CD14-positive monocyte (primary cell): ENCODE measurements at regions not wholly inside any gene's neighbourhood (a gene's known extent, or its start where the extent isn't known, plus 50 kb on each side); places are given as distances from the start of the nearest gene placed in this dataset.

Source experiments
- DNase-seq, 3 donors: peaks; one replicate each; pipeline ENCODE4 v3.0.0-alpha.2; 2011 to 2022
- H2AFZ ChIP-seq: 2 replicates; pipeline ENCODE4 v1.6.0; 2012; ENCODE audit warnings: mild to moderate bottlenecking, low read depth, low read length, inconsistent platforms; ENCODE audit not compliant: insufficient read depth, poor library complexity, severe bottlenecking
- H3K27ac ChIP-seq, 2 donors: 1 replicate in 1 of 2; 2 replicates in 1 of 2; pipeline ENCODE4 v1.5.1; 2012 to 2013; ENCODE audit warnings: low read length in 2 of 2, control low read depth in 1 of 2, inconsistent platforms in 1 of 2, low read depth in 1 of 2, mild to moderate bottlenecking in 1 of 2
- H3K27me3 ChIP-seq, 2 donors: one replicate each; pipeline versions ENCODE4 v1.6.0 to v1.6.1; 2011 to 2013; ENCODE audit warnings: low read length in 2 of 2; ENCODE audit not compliant: control insufficient read depth in 2 of 2, insufficient read depth in 2 of 2
- H3K36me3 ChIP-seq, 2 donors: replicated peaks in 1 of 2; 1 replicate in 1 of 2; 2 replicates in 1 of 2; pipeline versions ENCODE4 v1.5.1 to v1.6.1; 2012 to 2013; ENCODE audit warnings: low read length in 2 of 2, control low read depth in 1 of 2, inconsistent platforms in 1 of 2, mild to moderate bottlenecking in 1 of 2; ENCODE audit not compliant: insufficient read depth in 2 of 2, control insufficient read depth in 1 of 2
- H3K4me1 ChIP-seq, 2 donors: 1 replicate in 1 of 2; 2 replicates in 1 of 2; pipeline versions ENCODE4 v1.5.1 to v1.6.1; 2012 to 2013; ENCODE audit warnings: low read length in 2 of 2, control low read depth in 1 of 2, inconsistent platforms in 1 of 2, mild to moderate bottlenecking in 1 of 2, moderate library complexity in 1 of 2; ENCODE audit not compliant: insufficient read depth in 2 of 2, control insufficient read depth in 1 of 2
- H3K4me2 ChIP-seq: replicated peaks from 2 replicates; pipeline ENCODE3; 2012; ENCODE audit warnings: low read length, moderate library complexity, mild to moderate bottlenecking; ENCODE audit not compliant: poor library complexity, severe bottlenecking; ENCODE audit errors: extremely low read depth
- H3K4me3 ChIP-seq, 3 experiments: fragments of 200-600 bp in 1 of 3; sonication (generic) in 1 of 3; replicated peaks in 1 of 3; 1 replicate in 2 of 3; 2 replicates in 1 of 3; pipeline ENCODE4 v1.5.1; 2011 to 2013; ENCODE audit warnings: low read length in 3 of 3, mild to moderate bottlenecking in 3 of 3, control low read depth in 2 of 3, low read depth in 2 of 3, inconsistent platforms in 1 of 3, moderate library complexity in 1 of 3
- H3K79me2 ChIP-seq: 2 replicates; pipeline ENCODE4 v1.6.0; 2012; ENCODE audit warnings: mild to moderate bottlenecking, control low read depth, inconsistent platforms, low read length, moderate library complexity; ENCODE audit not compliant: insufficient read depth
- H3K9ac ChIP-seq: 2 replicates; pipeline ENCODE4 v1.6.0; 2017; ENCODE audit warnings: low read length, mild to moderate bottlenecking; ENCODE audit not compliant: insufficient read depth, poor library complexity, severe bottlenecking
- H3K9me3 ChIP-seq, 2 donors: replicated peaks in 1 of 2; 1 replicate in 1 of 2; 2 replicates in 1 of 2; pipeline versions ENCODE4 v1.5.1 to v1.6.1; 2012 to 2013; ENCODE audit warnings: low read length in 2 of 2, control low read depth in 1 of 2; ENCODE audit not compliant: control insufficient read depth in 1 of 2, insufficient read depth in 1 of 2
- H4K20me1 ChIP-seq: 2 replicates; pipeline ENCODE4 v1.6.0; 2012; ENCODE audit warnings: mild to moderate bottlenecking, low read length, control low read depth, moderate library complexity; ENCODE audit not compliant: insufficient read depth
- H3K27ac Mint-ChIP-seq, 7 donors: one replicate each; pipeline ENCODE4 v1.8.0; 2020; ENCODE audit warnings: mild to moderate bottlenecking in 7 of 7, mixed read lengths in 7 of 7, moderate library complexity in 6 of 7, inconsistent platforms in 2 of 7
- H3K27me3 Mint-ChIP-seq, 3 donors: one replicate each; pipeline ENCODE4 v1.8.0; 2021 to 2022; ENCODE audit warnings: low read depth in 3 of 3, mild to moderate bottlenecking in 3 of 3, mixed read lengths in 3 of 3, moderate library complexity in 3 of 3, inconsistent platforms in 1 of 3
- H3K36me3 Mint-ChIP-seq, 2 donors: one replicate each; pipeline ENCODE4 v1.8.0; 2020; ENCODE audit warnings: mixed read lengths in 2 of 2, inconsistent platforms in 1 of 2, mild to moderate bottlenecking in 1 of 2
- H3K4me1 Mint-ChIP-seq: one replicate; pipeline ENCODE4 v1.8.0; 2020; ENCODE audit warnings: mild to moderate bottlenecking, mixed read lengths
- H3K4me3 Mint-ChIP-seq, 2 donors: one replicate each; pipeline ENCODE4 v1.8.0; 2020; ENCODE audit warnings: mild to moderate bottlenecking in 2 of 2, mixed read lengths in 2 of 2, moderate library complexity in 1 of 2
- H3K9me3 Mint-ChIP-seq, 7 donors: one replicate each; pipeline ENCODE4 v1.8.0; 2020 to 2022; ENCODE audit warnings: mixed read lengths in 7 of 7, mild to moderate bottlenecking in 6 of 7, moderate library complexity in 6 of 7, inconsistent platforms in 2 of 7
- WGBS: methylation state at CpG from one replicate; pipeline ENCODE4 v1.1.5; 2013; ENCODE audit warnings: missing lambda C conversion rate; ENCODE audit not compliant: insufficient coverage; 5-methylcytosine and 5-hydroxymethylcytosine counted together
- intact Hi-C, 2 donors: fragments of 100-400 bp; cut with micrococcal nuclease; formaldehyde crosslinking; loops; one replicate each; pipeline versions ENCODE4 v1.15.0 to v1.15.1; 2023
- TF ChIP-seq, protein P1 (sequence below): fragments of 200-600 bp; IDR thresholded peaks from one replicate; pipeline ENCODE4 v1.8.0; 2022; ENCODE audit warnings: antibody characterized with exemption, mild to moderate bottlenecking

DNA sequence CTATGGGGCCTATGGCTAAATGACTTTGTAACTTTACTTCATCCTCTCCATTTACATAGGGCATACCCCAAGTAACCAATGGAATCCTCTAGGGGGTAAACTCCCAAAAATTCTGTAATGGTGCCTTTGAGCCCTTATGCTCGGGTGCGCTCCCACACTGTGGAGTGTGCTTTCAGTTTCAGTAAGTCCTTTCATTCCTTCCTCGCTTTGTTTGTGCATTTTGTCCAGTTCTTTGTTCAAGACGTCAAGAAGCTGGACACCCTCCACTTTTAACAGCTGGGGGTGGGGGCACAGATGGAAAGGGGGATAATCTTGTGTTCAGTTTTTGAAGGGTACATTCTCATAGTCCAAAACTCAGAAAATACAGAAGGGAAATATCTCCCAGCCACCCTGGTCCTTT, 84.4 kb upstream of the C2CD4B start:
- Histone ChIP-seq H3K4me2 (no peak overlapping the region), H3K9ac (no peak overlapping the region), H3K27ac (no peak overlapping the region), H2AFZ (no peak overlapping the region), H3K79me2 (no peaks in the 10 kb centered on the region), H3K9me3 (no peaks in the 10 kb centered on the region), H3K36me3 (no peaks in the 10 kb centered on the region), H4K20me1 (no peaks in the 10 kb centered on the region), H3K4me1 (no peaks in the 10 kb centered on the region), H3K27me3 (no peaks in the 10 kb centered on the region), H3K4me3 (no peak overlapping the region)
- Mint-ChIP-seq H3K9me3 (peaks cover 0 to 3% (median 1%) of the 10 kb centered on the region in 7 donors), H3K27ac (no peak overlapping the region), H3K27me3 (peaks cover 0 to 6% (median 5%) of the 10 kb centered on the region in 3 donors), H3K4me3 (no peak overlapping the region), H3K4me1 (no peaks in the 10 kb centered on the region), H3K36me3 (no peaks in the 10 kb centered on the region)
- TF ChIP-seq, protein P1, sequence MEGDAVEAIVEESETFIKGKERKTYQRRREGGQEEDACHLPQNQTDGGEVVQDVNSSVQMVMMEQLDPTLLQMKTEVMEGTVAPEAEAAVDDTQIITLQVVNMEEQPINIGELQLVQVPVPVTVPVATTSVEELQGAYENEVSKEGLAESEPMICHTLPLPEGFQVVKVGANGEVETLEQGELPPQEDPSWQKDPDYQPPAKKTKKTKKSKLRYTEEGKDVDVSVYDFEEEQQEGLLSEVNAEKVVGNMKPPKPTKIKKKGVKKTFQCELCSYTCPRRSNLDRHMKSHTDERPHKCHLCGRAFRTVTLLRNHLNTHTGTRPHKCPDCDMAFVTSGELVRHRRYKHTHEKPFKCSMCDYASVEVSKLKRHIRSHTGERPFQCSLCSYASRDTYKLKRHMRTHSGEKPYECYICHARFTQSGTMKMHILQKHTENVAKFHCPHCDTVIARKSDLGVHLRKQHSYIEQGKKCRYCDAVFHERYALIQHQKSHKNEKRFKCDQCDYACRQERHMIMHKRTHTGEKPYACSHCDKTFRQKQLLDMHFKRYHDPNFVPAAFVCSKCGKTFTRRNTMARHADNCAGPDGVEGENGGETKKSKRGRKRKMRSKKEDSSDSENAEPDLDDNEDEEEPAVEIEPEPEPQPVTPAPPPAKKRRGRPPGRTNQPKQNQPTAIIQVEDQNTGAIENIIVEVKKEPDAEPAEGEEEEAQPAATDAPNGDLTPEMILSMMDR: no peak
- intact Hi-C loops: no loop called here
- no peak for DNase-seq
- 80% methylated on average over 1 of the region's 4 CpGs for WGBS

DNA sequence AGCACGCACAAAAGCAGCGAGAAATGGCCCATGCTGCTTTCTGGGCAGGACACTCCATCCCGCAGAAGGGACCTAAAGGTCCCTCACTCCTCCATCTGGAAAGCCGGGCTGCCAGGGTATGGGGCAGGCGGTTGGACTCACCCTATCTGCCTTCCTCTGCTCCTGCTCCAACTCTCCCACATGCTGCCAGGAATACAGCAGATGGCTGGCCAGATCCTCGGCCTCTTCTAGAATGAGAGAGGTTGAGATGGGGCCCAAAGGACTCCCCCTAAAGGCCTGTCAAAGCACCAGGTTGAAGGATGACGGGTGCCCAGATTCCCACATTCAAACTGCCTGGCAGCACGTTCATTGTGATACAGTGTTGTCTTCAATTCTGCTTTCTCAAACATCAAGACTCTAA, 85.1 kb upstream of the C2CD4B start:
- Histone ChIP-seq H3K27me3 (no peaks in the 10 kb centered on the region), H3K4me3 (no peak overlapping the region), H2AFZ (no peak overlapping the region), H3K27ac (no peak overlapping the region), H3K9me3 (no peaks in the 10 kb centered on the region), H3K4me2 (no peak overlapping the region), H3K79me2 (no peaks in the 10 kb centered on the region), H3K36me3 (no peaks in the 10 kb centered on the region), H4K20me1 (no peaks in the 10 kb centered on the region), H3K9ac (no peak overlapping the region), H3K4me1 (no peaks in the 10 kb centered on the region)
- TF ChIP-seq, protein P1: no peak
- intact Hi-C loops: no loop called here
- no peaks in the 10 kb centered on the region for H3K4me1 Mint-ChIP-seq
- no peaks in the 10 kb centered on the region for H3K36me3 Mint-ChIP-seq
- no peak overlapping the region for H3K4me3 Mint-ChIP-seq
- H3K27ac Mint-ChIP-seq: no peak overlapping the region
- WGBS: 100% methylated on average over 3 of the region's 8 CpGs
- no peak for DNase-seq
- H3K9me3 Mint-ChIP-seq: peaks cover 0 to 3% (median under 1%) of the 10 kb centered on the region in 7 donors
- peaks cover 0 to 6% (median 5%) of the 10 kb centered on the region in 3 donors for H3K27me3 Mint-ChIP-seq
